ENCODE measurements at regions not wholly inside any gene's neighbourhood (a gene's known extent, or its start where the extent isn't known, plus 50 kb on each side); places are given as distances from the start of the nearest gene placed in this dataset.

- Histone ChIP-seq H3K36me3 (ENCODE audit: insufficient read depth, low read length) (no peaks in the 10 kb centered on the region), H3K4me1 (ENCODE audit: insufficient read depth, low read length) (no peaks in the 10 kb centered on the region), H3K4me3 (ENCODE audit: low read length) (no peak overlapping the region), H3K27me3 (ENCODE audit: control insufficient read depth in 1 of 2, insufficient read depth in 2 of 2, low read length in 2 of 2) (no peaks in the 10 kb centered on the region), H3K9me3 (ENCODE audit: control insufficient read depth in 1 of 2, insufficient read depth in 1 of 2, low read length in 2 of 2) (no peaks in the 10 kb centered on the region), H3K27ac (ENCODE audit: low read depth in 1 of 2, low read length in 2 of 2) (no peak overlapping the region)
- intact Hi-C loops (cut with DNase I, micrococcal nuclease): no loop called here
- Mint-ChIP-seq H3K9me3 (no peaks in the 10 kb centered on the region), H3K27ac (no peak overlapping the region), H3K4me3 (no peak overlapping the region), H3K36me3 (ENCODE audit: low read depth) (no peaks in the 10 kb centered on the region), H3K4me1 (ENCODE audit: low read depth) (no peaks in the 10 kb centered on the region), H3K27me3 (peaks cover 15% of the 10 kb centered on the region)
- CTCF ChIA-PET: no interaction called here
- DNase-seq (no peak), ATAC-seq (ENCODE audit: poor library complexity) (no peak)
- POLR2A ChIA-PET: no interaction called here
- TF ChIP-seq CTCF (IDR thresholded peaks at IDR 0.05): no peak
Measured at GRCh38 chr7:156401617-156402016, 239.0 kb upstream of the RNF32 start.

- Histone ChIP-seq H3K36me3 (ENCODE audit: insufficient read depth, low read length) (no peaks in the 10 kb centered on the region), H3K4me3 (ENCODE audit: low read length) (no peak overlapping the region), H3K9me3 (ENCODE audit: control insufficient read depth in 1 of 2, insufficient read depth in 1 of 2, low read length in 2 of 2) (no peaks in the 10 kb centered on the region), H3K4me1 (ENCODE audit: insufficient read depth, low read length) (no peaks in the 10 kb centered on the region), H3K27me3 (ENCODE audit: control insufficient read depth in 1 of 2, insufficient read depth in 2 of 2, low read length in 2 of 2) (no peaks in the 10 kb centered on the region), H3K27ac (ENCODE audit: low read depth in 1 of 2, low read length in 2 of 2) (no peak overlapping the region)
- no peaks in the 10 kb centered on the region for H3K9me3 Mint-ChIP-seq
- peaks cover 15% of the 10 kb centered on the region for H3K27me3 Mint-ChIP-seq
- TF ChIP-seq CTCF (IDR thresholded peaks at IDR 0.05): no peak
- ATAC-seq (ENCODE audit: poor library complexity) (no peak), DNase-seq (no peak)
- no peaks in the 10 kb centered on the region for H3K36me3 Mint-ChIP-seq (ENCODE audit: low read depth)
- H3K4me3 Mint-ChIP-seq: no peak overlapping the region
- intact Hi-C loops (cut with DNase I, micrococcal nuclease): no loop called here
- POLR2A ChIA-PET: no interaction called here
- H3K4me1 Mint-ChIP-seq (ENCODE audit: low read depth): no peaks in the 10 kb centered on the region
- no peak overlapping the region for H3K27ac Mint-ChIP-seq
- CTCF ChIA-PET: no interaction called here
Measured at GRCh38 chr7:156400046-156400445, 240.5 kb upstream of the RNF32 start.

DNA sequence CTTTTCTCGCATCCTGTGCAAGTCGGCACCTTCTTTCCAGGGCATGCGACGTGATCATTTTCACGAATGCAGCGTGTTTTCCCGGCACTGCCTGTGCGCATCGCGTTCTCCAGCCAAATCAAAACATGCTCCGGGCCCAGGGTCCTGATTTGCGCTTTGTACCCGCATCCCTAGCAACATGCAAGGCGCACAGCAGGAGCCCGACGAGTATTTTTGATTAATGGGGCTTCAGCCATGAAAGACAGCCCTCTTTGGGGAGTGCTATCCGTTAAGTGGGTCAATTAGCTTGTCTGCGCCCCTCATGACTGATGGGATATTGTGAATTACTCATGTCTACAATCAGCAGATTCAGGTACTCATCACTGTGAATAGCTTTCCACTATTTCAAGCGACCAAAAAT lies 243.3 kb upstream of the RNF32 start:
- intact Hi-C loops (cut with DNase I, micrococcal nuclease): no loop called here
- H3K9me3 Mint-ChIP-seq: no peaks in the 10 kb centered on the region
- POLR2A ChIA-PET: no interaction called here
- no peak overlapping the region for H3K27ac ChIP-seq (ENCODE audit: low read depth in 1 of 2, low read length in 2 of 2)
- H3K27me3 Mint-ChIP-seq: peaks cover 18% of the 10 kb centered on the region
- no peak overlapping the region for H3K4me3 Mint-ChIP-seq
- CTCF ChIA-PET: no interaction called here
- no peaks in the 10 kb centered on the region for H3K36me3 Mint-ChIP-seq (ENCODE audit: low read depth)
- H3K4me1 Mint-ChIP-seq (ENCODE audit: low read depth): no peaks in the 10 kb centered on the region
- no peaks in the 10 kb centered on the region for H3K4me1 ChIP-seq (ENCODE audit: insufficient read depth, low read length)
- DNase-seq: no peak
- no peak for TF ChIP-seq CTCF (IDR thresholded peaks at IDR 0.05)
- no peak overlapping the region for H3K27ac Mint-ChIP-seq
- no peak for ATAC-seq (ENCODE audit: poor library complexity)
- peaks cover 0 to 5% of the 10 kb centered on the region in 2 experiments for H3K9me3 ChIP-seq (ENCODE audit: control insufficient read depth in 1 of 2, insufficient read depth in 1 of 2, low read length in 2 of 2)
- no peaks in the 10 kb centered on the region for H3K27me3 ChIP-seq (ENCODE audit: control insufficient read depth in 1 of 2, insufficient read depth in 2 of 2, low read length in 2 of 2)
- no peaks in the 10 kb centered on the region for H3K36me3 ChIP-seq (ENCODE audit: insufficient read depth, low read length)
- H3K4me3 ChIP-seq (ENCODE audit: low read length): no peak overlapping the region

Data from CD4-positive, alpha-beta T cell (primary cell).